CD4-positive, alpha-beta T cell treated with Interleukin-10 for 1 hour (primary cell): ENCODE measurements at regions not wholly inside any gene's neighbourhood (a gene's known extent, or its start where the extent isn't known, plus 50 kb on each side); places are given as distances from the start of the nearest gene placed in this dataset.

ENCODE experiments used
- DNase-seq: peaks from one replicate; pipeline ENCODE4 v3.0.0-alpha.2; 2020

- DNase-seq, result no peak
Observed at GRCh38 chr1:83012950-83013349, 986.0 kb downstream of the TTLL7 start.

DNA sequence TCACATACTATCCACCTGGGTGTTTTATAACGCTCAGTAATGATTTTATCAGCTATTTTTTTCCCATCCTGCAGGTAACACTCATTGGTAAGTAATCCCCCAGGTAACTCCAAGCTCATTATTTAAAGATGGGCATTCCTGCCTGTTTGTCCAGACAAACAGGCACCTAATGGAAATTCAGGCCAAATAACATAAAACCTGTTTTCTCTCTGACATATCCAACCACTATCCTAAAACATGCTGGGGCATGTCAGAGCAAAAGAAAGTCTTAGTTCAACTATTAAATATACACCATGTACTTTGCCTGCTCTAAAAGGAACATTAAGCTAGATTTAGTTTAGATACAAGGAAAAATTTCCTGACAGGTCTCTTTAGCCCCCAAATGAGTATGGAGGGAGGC is 987.7 kb downstream of the TTLL7 start:
- no peak for DNase-seq

DNA sequence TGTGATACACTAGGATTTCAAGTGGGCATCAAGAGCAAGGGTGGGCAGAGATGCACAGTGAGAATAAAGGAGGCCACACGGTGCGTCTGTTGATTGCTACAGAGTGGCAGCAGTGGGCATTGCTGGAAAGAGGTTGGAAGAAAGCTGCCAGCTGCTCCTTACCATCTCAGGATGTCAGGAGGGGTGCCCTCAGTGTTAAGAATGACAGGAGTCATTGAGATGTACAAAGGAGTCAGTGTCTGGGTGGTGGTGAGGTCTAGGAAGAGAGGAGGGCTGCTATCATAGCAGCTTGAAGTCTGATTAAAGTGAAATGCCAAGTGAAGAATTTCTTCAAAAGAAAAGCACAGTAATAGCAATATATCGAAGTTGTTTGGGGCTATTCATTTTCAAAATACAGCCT is 992.7 kb downstream of the TTLL7 start:
- no peak for DNase-seq

GRCh38 chr1:83000286-83000685 is 998.6 kb downstream of the TTLL7 start:
- no peak for DNase-seq

- no peak for DNase-seq
Observed at GRCh38 chr1:82995951-82996350, 1003.0 kb downstream of the TTLL7 start.

GRCh38 chr1:82994616-82995263 is 1004.2 kb downstream of the TTLL7 start:
- DNase-seq, result no peak

- DNase-seq, result no peak
Observed at GRCh38 chr1:82991569-82991968, 1007.4 kb downstream of the TTLL7 start.

- DNase-seq, result no peak
Observed at GRCh38 chr1:82979593-82980236, 1019.2 kb downstream of the TTLL7 start.

- DNase-seq, result no peak
Observed at GRCh38 chr1:82978461-82979324, 1020.2 kb downstream of the TTLL7 start.

DNA sequence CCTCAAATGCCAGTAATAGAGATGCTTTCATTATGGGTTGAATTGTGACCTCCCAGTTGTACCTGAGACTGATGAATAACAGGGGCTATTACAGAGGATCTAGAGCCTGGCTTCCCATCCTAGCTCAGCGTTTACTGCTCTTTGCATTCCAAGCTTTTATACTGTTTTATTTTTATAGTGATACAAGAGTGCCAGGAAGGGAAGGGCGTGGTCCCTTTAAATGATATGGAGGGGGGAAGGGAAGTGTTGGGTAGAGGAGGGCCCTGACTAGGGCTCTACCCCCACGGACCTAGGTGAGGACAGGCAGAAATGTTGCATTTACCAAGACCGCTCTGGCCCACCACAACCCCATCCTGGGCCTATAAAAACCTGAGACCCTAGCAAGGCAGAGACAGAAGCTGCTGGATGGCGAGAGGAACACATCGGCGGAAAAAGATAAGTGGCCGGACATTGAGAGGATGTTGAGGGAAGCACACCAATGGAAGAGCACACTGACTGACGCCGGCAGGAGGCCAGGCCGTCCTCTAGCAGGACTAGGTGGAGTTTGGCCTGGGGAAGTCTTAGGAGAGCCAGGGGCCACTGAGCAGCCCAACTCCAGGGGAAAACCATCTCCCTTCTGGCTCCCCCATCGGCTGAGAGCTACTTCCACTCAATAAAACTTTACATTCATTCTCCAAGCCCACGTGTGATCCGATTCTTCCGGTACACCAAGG is 1025.9 kb downstream of the TTLL7 start:
- DNase-seq, result no peak

DNA sequence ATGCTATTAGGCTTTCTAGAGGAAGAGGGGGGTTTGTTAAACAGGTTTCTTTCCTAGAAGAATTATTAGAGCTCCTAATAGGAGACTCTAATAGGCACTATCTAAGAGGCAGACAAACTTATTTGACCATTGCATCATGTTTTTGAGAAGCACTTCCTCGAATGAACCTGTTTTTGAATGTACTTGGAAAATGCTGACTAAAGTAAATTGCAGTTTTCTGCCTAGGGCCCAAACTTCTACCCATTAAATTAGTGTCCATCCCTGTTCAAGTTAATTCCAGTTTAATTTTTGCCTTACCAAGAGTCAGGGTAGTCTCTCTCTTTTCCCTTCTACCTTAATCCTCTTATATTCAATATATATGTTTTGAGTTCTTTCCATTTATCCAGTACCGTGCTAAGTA is 1029.6 kb downstream of the TTLL7 start:
- no peak for DNase-seq

DNA sequence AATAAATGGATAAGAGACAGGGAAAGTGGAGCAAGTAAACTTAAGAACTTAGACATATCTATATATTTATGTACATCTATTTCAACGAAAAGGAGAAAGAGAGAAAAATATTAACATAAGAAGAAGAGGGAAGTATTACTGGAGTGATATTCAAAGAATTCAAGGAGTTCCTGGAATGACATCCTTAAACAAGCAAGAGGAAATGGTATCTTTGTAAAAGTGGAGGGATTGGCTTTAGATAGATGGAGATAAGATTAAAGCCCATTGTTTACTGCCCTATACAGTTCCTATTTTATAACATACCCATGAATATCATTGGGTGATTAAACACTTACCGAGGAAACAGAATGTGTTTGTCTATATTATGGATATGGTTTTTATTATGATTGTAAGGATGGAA is 1036.3 kb downstream of the TTLL7 start:
- no peak for DNase-seq

DNA sequence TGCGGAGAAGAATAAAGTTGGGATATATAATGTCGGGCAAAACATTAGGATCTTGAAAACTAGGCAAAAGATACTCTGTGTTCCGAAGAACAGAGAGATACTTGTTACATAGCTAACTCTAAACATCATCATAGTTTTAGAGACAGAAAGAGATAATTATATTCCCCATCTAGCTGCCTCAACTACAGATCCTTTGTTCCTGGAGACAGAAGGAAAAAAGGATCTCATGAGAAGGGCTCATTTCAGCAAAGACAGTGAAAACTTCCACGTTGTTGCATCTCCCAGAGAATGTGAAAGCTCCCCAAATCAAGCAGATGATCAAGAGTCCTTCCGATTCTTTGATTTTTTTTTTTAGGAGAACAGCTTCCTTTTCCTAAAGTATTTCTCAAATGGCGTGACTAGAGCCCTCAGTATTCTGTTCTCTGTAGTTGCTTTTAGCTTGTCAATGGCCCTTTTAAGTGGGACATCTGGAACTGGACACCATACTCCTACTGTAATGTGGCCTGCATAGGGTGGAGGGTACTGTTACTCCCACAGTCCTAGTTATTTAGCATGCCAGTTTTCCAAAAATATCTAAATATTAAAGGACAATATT is 1048.2 kb downstream of the TTLL7 start:
- no peak for DNase-seq

- no peak for DNase-seq
Observed at GRCh38 chr1:82948386-82948785, 1050.5 kb downstream of the TTLL7 start.

DNA sequence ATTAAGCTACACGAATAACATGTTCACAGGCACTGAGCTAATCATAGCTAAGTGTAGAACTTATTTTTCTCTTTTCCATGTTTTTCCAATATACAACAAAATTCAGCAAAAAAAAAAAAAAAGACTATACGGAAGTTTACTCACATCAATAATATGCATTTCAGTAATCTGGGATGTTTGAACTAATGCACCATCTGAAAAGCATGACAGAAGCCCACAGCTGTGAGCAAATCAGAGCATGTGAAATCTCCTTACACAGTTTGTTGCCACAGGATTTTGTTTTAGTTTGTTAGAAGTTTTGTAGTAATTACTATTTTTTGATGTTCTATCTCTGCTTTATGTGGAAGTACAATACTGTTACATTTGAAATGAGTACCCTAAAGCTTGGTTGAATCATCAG is 1051.7 kb downstream of the TTLL7 start:
- no peak for DNase-seq

DNA sequence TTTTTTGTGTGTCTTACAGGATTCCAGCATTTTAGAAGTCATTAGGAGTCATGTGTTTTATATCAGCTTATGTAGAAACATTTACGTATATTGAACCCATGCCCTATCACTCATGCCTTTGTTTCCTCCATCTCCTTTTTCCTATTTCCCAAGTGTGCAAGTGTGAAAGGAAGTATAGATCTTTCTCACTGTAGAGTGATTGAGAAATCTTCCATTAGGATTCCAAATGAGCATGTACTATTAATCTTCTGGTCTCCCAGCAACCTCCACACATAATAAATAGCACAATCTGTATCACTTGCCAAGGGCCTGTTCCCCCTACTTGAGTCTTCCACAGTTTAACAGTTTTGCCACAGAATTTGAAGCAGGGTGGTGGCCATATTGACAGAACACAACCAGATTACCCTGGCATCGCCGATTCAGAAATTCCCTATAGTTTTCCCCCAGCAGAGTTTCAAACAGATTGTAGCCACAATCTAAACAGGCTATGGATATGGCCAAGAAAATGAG is 1052.8 kb downstream of the TTLL7 start:
- no peak for DNase-seq

- no peak for DNase-seq
Observed at GRCh38 chr1:82944822-82945221, 1054.1 kb downstream of the TTLL7 start.

GRCh38 chr1:82934074-82934473 is 1064.9 kb downstream of the TTLL7 start:
- no peak for DNase-seq

- no peak for DNase-seq
Observed at GRCh38 chr1:82932727-82933126, 1066.2 kb downstream of the TTLL7 start.

- DNase-seq, result no peak
Observed at GRCh38 chr1:82932207-82932606, 1066.7 kb downstream of the TTLL7 start.

- no peak for DNase-seq
Observed at GRCh38 chr1:82931006-82931405, 1067.9 kb downstream of the TTLL7 start.

DNA sequence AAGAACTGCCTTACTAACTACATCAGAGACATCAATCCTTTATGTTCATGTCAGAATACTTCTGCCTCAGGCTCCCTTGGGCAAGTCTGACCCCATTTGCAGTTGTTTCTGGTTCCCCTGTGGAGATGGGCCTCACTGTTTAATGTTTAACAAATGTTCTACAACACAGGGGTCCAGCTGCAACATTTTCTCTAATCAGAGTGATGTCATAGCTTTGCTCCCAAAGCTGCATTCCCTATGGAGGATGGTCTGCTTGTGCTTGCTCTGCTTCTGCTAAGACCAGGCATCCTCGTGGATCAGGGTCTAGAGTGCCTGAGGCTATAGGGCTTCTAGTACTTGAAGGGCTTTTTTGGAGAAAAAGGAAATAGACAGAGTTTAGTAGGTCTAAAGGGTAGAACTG is 1071.2 kb downstream of the TTLL7 start:
- DNase-seq, result no peak

GRCh38 chr1:82924666-82925065 is 1074.3 kb downstream of the TTLL7 start:
- DNase-seq, result no peak
